NCI-H82 treated with DMSO at 0.1 percent for 48 hours (cell line): ENCODE measurements at regions not wholly inside any gene's neighbourhood (a gene's known extent, or its start where the extent isn't known, plus 50 kb on each side); places are given as distances from the start of the nearest gene placed in this dataset.
"Not testable (repeated sequence)": the region's sequence is repeated elsewhere in the genome, so short reads cannot be mapped to it uniquely, and the experiment has no call there.

Source experiments
- DNase-seq: peaks from one replicate; lab custom pipeline; 2025; ENCODE audit not compliant: unreplicated experiment; lab: John Stamatoyannopoulos, UW

DNA sequence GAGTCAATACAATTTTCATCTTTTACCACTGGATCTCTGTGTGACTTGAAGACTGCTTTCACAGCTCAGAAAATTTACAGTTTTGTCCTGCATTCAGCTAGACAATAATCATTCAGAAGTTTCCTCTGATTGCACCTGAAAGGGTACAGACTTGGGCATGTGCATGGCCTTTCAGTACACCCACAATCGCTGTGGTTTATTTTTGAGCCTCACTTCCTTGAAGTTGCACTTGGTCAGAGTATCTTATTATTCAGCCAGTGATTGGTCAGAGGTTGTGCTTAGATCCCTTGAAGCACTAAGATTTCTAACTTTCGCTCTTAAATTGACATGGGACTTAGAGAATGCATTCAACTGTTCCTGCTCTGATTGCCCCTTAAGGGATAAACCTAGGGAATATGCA lies 508.2 kb downstream of the FAM181B start:
- no peak for DNase-seq

- DNase-seq = no peak
Observed at GRCh38 chr11:82216927-82217570, 516.6 kb downstream of the FAM181B start.

DNA sequence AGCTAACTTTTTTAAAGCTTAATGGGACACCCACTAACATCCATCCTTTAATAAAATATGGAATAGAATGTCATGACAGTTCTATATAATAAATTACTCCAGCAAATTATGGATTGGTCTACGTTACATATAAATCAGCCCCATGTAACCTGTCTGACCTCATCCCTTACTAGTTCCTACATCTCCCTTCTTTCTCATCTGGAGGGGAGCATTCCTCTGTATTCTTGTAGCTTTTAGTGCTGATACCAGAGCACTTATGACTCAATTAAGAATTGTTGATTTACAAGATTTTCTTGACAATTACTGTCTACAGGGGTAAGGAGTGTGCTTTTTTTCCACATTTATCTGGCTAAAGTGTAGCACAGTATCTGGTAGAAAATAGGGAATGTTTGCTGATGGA lies 523.7 kb downstream of the FAM181B start:
- no peak for DNase-seq

DNA sequence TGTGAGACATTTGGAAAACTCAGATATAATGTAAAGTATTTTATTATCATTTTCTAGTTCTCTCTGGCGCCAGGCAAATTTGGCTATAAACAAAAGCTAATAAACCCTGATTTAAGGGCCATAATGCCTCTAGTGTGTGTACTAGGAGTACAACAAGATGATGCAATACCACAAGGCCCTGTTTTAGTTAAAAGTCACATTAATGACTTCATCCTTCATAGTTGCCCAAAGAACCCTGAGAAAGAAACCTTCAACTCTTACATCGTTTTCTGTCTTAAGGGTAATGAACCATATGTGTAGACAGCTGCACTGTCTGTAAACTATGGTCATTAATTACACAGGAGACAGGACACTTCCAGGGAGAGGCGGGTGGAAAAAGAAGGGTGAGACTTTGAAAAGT lies 538.4 kb downstream of the FAM181B start:
- no peak for DNase-seq

GRCh38 chr11:82194521-82194920 lies 539.1 kb downstream of the FAM181B start:
- DNase-seq = no peak

- no peak for DNase-seq
Observed at GRCh38 chr11:82191695-82192094, 542.0 kb downstream of the FAM181B start.

- DNase-seq = no peak
Observed at GRCh38 chr11:82185925-82186324, 547.7 kb downstream of the FAM181B start.

DNA sequence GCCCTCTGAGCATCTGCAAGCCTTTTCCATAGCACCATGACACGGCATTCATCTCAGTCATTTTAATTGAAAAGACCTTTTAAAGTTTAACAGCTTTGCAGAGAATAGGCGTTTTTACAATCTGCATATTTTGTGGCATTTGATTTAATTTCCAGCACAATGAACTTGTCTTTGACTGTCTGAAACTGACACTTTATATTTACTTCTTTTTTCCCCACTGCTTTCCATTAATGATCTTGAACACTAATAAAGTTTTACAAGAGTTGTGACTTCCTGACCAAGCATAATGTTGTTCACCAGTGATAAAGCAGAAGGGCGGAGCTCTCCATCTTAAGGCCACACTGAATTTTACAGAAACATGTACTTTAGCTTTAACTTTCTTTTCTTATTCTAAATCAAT lies 548.7 kb downstream of the FAM181B start:
- DNase-seq = no peak

GRCh38 chr11:82183346-82183745 lies 550.3 kb downstream of the FAM181B start:
- no peak for DNase-seq

DNA sequence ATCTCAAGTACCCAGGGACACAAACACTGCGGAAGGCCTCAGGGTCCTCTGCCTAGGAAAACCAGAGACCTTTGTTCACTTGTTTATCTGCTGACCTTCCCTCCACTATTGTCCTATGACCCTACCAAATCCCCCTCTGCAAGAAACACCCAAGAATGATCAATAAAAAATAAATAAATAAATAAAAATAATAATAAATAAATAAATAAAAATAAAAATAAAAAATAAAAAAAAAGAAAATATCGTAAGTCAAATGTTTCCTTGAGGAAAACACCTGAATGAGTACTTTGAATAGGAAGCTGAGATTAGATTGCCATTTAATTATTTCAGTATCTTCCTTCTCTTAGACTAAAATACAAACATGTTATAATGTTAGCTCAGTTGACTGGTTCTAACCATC lies 551.0 kb downstream of the FAM181B start:
- DNase-seq = not testable (repeated sequence)

GRCh38 chr11:82181796-82182195 lies 551.9 kb downstream of the FAM181B start:
- not testable (repeated sequence) for DNase-seq

- no peak for DNase-seq
Observed at GRCh38 chr11:82176945-82177344, 556.7 kb downstream of the FAM181B start.

- no peak for DNase-seq
Observed at GRCh38 chr11:82176365-82176764, 557.3 kb downstream of the FAM181B start.

DNA sequence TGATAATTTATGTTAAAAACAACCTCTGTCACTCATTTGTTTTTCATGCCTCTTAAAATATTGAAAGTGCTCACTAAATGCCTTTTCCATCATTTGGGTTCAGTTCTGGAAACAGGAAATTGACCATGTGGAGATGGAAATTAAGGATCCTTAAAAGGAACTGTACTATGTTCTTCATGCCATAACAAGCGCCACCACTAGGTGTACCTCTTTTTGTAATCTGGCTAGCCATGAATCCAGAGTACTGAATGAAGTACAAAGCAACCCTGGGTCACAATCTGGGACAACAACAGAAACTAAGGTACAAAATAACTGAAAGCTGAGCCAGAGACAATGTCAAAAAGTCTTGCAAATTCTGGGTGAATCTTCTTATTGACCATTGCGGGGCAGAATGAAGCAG lies 559.1 kb downstream of the FAM181B start:
- no peak for DNase-seq

GRCh38 chr11:82146789-82147188 lies 586.9 kb downstream of the FAM181B start:
- no peak for DNase-seq

GRCh38 chr11:82118946-82119345 lies 614.7 kb downstream of the FAM181B start:
- DNase-seq = no peak

DNA sequence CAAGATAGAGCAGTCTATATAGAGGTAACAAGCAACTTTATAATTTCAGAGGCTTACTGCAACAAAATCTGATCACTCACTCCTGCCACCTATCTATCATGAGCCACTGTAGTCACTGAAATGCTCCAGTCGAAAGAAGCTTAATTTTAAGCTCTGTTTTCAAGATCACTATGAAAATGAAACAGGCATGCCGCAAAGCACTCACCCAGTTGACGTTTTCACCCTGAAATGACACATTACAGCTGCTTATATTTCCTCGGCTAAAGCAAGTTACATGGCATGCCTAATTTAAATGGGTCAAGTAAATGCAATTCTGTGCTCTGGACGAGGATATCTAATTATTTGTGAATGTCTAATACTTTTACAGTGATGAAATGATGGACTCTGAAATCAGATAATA lies 616.3 kb downstream of the FAM181B start:
- no peak for DNase-seq

GRCh38 chr11:82105331-82105998 lies 628.2 kb downstream of the FAM181B start:
- no peak for DNase-seq

DNA sequence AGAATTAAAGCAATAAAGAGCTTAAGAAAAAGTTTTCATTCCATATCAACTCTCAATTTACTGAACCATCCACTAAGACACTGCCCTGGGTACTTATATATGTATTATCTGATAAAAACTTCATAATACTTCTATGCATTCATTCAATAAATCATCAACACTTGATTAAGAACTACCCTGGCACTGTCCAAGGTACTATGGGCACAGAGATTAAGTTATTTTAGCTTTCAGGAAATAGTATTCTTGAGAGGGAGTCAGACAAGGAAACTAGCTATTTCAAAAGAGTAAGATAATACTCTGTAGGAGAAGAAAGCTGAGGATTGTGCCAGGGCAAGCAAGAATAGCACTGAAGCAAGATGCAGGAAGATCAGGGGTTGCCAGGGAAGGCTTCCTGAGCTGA lies 640.8 kb downstream of the FAM181B start:
- DNase-seq = no peak

DNA sequence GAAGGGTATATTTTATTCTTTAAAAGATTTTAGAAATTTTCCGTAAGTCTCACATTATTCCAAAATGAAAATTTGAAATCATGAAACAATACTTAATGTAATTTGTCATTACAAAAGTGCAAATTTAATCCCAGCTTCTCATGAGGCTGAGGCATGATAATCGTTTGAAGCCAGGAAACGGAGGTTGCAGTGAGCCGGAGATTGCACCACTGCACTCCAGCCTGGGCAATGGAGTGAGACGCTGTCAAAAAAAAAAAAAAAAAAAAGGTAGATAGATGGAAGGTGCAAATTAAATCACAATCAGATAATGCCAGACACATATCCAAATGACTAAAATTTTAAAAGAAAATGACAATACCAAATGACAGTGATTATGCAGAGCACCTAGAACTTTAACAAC lies 644.2 kb downstream of the FAM181B start:
- DNase-seq = no peak

DNA sequence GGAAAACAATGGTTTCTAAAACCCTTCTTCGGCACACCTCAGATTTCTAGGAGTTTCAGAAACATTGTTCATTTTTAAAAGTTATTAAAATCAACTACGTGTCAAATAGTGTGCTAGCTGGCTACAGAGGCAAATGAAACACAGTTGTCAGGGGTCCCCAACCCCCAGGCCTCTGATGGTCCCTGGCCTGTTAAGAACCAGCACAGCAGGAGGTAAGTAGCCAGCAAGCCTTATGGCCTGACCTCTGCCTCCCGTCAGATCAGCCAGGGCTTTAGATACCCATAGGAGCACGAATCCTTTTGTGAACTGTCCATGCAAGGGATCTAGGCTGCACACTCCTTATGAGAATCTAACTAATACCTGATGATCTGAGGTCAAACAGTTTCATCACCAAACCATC lies 648.2 kb downstream of the FAM181B start:
- no peak for DNase-seq

DNA sequence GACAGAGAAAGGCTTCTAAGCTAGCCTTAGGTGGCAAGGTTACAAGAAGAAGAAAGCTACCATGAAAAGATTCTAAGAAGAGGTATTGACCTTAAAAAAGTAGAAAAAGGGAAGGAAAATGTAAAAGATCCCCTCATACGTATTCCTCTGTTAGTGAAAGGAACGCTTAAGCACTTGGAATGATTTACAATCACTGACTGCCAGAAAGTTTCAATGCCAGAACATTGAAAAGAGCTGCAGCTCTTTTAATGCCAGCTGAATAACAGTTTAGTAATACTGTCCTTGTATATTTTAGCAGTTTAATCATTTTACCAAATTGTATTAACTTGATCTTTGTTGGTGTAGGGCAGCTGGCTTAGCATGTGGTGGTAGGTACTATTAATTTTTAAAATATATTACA lies 650.7 kb downstream of the FAM181B start:
- no peak for DNase-seq

GRCh38 chr11:82080160-82080559 lies 653.5 kb downstream of the FAM181B start:
- no peak for DNase-seq
